ENCODE measurements at regions not wholly inside any gene's neighbourhood (a gene's known extent, or its start where the extent isn't known, plus 50 kb on each side); places are given as distances from the start of the nearest gene placed in this dataset.
"Not testable (repeated sequence)": the region's sequence is repeated elsewhere in the genome, so short reads cannot be mapped to it uniquely, and the experiment has no call there.

- ATAC-seq = no peak
Observed at GRCh38 chr20:61061981-61062380, 190.1 kb upstream of the CDH4 start.

- no peak for ATAC-seq
Observed at GRCh38 chr20:61065853-61066252, 186.2 kb upstream of the CDH4 start.

- no peak for ATAC-seq
Observed at GRCh38 chr20:61066526-61066925, 185.5 kb upstream of the CDH4 start.

DNA sequence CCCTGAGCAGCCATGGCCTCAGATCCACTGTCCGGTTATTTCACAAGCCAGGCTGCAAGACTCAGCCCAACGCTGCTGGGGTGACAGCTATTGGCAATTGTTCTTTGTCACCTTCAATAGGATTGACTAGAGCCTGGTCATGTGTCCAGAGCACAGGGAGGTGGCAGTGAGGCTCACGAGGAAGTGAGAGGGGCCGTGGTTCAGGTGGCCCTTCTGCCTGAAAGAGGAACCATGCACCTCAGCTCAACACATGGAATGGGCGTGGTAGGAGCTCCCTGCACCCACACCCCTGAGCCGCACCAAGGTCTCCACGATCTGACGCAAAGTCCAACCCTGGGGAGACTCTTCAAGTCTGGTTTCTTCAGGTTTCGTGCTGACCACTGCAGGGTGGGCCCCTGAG, 184.8 kb upstream of the CDH4 start:
- no peak for ATAC-seq

GRCh38 chr20:61072398-61072797, 179.7 kb upstream of the CDH4 start:
- no peak for ATAC-seq

DNA sequence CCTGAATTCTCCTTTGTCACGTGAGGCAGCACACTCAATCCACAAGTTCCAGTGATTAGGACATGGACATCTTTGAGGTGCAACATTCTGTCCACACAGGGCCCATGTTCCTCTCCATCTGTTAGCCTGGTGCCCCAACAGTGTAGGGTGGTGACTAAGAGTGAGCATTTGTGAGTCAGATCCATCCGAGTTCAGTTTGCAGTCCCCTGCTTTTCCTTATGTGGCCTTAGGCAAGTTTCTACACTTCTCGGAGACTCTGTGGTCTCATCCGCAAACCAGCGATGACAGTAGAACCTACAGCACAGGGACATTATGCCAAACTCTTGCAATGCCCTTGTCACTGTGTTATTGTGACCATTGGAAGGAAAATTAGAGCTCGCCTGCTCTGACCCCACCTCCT, 178.7 kb upstream of the CDH4 start:
- no peak for ATAC-seq

DNA sequence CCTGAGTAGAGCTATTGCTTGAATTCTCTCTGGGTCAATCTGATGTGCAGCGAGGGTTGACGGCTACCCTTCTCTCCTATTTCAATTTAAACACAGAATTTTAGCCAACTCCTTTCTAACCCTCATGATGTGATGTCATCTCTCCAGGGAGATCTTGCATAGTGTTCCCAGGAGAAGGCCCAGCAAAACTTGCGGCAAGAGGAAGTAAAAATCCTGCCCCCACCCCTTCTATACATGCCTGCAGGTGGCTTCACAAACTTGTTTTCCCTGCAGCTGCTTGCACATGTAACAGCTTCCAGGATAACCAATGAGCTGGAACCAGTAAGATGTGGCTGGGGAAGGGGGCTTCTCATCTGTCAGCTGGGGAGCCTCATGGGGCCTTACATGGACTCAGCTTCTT, 169.3 kb upstream of the CDH4 start:
- no peak for ATAC-seq

DNA sequence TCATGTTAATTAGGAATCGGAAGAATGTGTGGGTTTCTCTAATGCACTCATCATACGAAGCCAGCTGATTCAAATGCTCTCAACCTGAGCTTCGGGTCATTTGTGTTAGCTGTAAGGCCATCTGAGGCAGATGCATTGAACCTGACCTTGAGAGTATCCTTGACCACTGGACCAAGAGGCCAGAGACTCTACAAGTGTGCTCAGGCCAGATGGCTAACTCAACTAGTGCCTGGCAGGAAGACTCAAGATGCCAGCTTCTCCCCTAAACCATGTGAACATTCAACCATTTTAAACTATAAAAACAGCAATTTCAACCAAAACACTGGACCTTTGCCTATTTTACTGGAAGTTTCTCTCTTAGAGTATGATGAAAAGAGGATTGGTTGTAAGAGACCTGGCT, 168.6 kb upstream of the CDH4 start:
- no peak for ATAC-seq

DNA sequence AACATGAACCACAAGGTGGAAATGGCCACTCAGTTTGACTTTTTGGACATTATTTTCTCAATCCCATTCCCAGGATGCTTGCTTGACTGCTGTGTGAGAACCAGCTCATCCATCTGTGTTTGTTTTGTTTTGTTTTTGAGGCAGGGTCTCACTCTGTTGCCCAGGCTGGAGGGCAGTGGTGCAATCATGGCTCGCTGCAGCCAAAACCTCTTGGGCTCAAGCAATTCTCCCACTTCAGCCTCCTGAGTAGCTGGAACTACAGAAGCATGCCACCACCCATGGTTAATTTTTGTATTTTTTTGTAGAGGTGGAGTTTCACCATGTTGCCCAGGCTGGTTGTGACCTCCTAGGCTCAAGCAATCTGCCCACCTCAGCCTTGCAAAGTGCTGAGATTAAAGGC, 166.0 kb upstream of the CDH4 start:
- no peak for ATAC-seq

DNA sequence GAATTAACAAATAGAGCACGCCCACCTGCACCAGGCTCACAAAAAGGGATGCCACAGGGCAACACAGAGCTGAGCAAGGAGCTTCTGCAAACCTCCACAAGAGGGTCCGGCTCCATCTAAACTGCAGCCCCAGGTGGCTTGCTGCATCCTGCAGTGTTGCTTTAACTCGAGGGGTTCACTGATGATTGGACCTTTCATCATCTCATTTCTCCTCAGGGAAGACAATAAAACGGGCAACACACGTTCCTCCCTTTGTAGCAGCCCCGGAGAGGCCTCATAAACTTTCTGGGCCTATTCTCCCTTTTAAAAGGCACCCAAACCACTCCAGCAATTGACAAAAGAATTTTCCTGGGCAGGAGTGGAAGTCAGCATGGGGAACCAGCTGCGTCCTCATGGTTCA, 161.5 kb upstream of the CDH4 start:
- no peak for ATAC-seq

DNA sequence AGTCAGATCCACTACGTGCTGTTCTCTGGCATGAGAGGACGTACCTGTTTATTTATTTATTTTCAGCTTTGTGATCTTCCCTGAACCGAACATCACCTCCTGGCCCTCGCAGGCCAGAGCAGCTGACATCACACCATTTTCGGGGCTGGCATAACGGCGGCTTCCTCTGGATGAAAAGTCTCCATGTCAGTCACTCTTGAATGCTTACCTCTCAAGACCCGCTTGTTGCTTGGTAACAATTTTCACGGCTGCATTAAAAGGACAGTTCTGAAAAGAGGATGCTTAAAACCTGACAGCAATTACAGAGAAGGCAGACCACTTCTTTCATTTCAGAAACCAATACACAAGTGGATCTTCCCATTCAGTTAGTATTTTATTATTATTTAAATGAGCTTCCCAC, 159.8 kb upstream of the CDH4 start:
- ATAC-seq = no peak

DNA sequence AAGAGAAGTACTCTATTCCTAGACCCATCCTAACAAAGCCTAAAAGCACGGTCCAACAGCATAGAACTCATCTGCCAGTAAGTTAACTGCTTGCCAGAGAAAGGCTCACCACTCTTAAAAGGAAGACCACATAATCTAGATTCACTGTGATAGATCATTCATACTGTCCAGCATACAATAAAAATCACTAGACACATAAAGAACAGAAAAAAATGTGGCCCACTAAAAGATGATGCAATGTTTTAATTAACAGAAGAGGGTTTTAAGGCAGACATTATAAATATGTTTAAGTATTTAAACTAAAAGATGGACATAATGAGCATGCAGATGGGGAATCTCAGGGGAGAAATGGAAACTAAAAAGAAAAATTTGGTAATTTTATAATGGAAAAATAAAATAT, 157.5 kb upstream of the CDH4 start:
- no peak for ATAC-seq

- no peak for ATAC-seq
Observed at GRCh38 chr20:61096463-61096862, 155.6 kb upstream of the CDH4 start.

DNA sequence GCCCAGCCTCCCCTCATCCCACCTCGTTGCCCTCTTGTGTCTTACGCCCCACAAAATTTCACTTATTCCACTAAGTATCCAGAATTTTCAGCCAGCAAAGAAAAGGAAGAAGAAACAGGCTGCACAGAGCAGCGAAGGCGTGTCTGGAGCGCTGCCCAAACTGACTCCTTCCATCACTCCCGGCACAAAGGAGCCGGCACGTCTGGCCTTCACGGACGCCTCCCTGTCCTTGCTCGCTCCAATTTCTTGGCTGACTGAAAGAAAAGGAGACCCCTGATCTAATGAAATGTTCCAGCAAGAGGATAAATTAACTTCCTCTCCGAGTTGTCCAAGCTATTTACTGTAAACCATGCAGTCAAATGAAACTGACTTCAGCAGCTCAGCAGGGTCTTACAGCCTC, 152.3 kb upstream of the CDH4 start:
- ATAC-seq = no peak

DNA sequence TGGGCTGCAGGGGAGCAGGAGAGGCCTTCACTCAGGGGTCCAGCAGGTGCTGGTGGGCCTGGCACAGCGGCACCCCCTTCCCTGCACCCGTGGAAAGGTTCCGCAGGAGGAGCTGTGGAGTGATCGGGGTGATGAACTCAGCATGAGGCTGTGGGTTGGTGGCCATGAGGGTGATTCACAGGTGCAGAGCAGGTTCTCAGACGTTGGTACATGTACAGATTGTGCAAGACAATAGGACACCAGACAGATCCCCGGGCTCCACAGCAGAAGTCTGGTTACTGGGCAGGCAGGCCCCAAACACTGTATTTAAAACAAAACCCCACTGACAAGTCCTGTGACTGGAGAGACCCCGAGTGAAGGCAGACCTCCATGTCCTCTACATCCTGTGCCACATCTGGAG, 151.6 kb upstream of the CDH4 start:
- ATAC-seq = no peak

DNA sequence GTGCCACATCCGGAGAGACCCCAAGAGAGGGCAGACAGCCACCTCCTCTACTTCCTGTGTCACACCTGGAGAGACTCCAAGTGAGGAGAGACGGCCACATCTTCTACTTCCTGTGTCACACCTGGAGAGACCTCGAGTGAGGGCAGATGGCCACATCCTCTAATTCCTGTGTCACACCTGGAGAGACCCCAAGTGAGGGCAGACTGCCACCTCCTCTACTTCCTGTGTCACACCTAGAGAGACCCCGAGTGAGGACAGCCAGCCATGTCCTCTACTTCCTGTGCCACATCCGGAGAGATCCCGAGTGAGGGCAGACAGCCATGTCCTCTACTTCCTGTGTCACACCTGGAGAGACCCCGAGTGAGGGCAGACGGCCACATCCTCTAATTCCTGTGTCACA, 150.7 kb upstream of the CDH4 start:
- not testable (repeated sequence) for ATAC-seq

GRCh38 chr20:61104232-61104631, 147.8 kb upstream of the CDH4 start:
- no peak for ATAC-seq

DNA sequence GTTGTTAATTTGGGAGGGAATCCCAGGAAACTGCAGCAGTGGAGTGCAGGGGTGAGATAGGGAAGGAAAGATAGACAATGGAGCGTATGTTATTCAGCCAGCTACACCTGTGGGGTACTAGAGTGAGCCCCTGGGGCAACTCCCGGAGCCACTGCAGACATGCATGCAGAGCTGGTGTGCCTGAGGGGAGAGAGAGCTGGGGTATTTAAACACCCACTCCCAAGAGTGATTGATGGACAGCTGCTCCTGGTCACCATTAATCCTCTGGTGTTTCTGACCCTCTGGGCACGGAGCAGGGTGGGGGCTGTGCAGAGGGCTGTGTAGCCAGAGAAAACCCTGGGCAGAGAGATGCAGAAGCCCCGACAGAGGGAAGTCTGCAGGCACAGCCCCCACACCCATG, 146.7 kb upstream of the CDH4 start:
- no peak for ATAC-seq

DNA sequence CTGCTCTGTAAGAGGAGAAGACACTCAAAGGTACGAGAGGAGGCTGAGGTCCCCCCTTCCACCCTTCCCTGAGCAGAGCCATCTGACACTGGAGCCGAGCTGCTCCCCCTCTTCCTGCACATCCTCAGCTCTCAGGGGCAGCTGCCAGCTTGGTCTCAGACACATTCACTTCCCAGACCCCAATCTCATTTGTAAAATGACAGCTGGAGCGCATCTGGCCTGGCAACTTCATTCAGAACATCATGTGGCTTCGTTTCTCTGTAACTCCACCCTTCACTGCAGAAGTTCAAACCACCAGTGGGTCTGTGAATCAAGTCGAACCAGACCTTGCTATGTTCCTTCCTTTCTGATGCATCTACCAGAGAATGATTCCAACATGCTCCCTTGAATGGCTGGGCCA, 145.6 kb upstream of the CDH4 start:
- ATAC-seq = no peak

- ATAC-seq = no peak
Observed at GRCh38 chr20:61109221-61109805, 142.7 kb upstream of the CDH4 start.

DNA sequence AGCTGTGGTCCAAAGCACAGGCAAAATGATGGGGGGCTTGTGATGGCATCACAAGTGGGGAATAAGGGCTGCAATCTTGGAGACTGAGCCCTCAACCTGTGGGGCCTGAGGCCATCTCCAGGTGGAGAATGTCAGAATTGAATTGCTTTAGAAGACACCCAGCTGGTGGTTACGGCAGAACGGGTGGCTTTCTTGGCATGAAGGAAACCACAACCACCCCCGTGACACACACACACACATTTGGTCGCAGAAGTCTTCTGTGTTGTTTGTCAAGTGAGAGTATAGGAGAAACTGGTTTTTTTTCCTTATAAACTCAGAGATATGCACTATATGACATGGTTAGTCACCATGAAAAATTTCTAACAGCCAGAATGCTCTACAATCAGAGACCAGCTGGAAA, 139.5 kb upstream of the CDH4 start:
- no peak for ATAC-seq

DNA sequence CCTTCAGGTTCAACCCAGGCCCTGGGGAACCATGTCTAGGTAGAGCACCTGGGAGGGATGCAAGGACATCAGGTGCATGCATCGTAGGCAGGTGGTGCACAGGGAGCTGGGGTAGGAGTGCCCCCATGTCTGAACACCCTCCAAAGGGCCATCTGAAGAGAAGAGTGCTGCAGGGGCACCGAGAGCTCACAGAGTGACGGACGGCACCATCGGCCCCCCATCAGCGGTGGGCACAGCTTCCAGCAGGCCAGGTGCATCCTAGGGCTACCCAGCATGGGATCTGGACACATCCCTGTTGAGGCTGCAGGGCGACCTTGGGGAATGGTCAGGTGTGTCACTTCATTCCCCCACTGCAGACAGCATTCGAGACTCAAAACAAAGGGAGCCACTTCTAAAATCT, 138.3 kb upstream of the CDH4 start:
- ATAC-seq = no peak

- no peak for ATAC-seq
Observed at GRCh38 chr20:61114493-61115175, 137.4 kb upstream of the CDH4 start.

GRCh38 chr20:61115364-61116065, 136.5 kb upstream of the CDH4 start:
- ATAC-seq = no peak

GRCh38 chr20:61117725-61118124, 134.3 kb upstream of the CDH4 start:
- ATAC-seq = no peak
